Liver (tissue), 8 donors: ENCODE measurements at regions not wholly inside any gene's neighbourhood (a gene's known extent, or its start where the extent isn't known, plus 50 kb on each side); places are given as distances from the start of the nearest gene placed in this dataset.

Source experiments
- DNase-seq: peaks from one replicate; pipeline ENCODE4 v3.0.0-alpha.2; 2017; ENCODE audit warnings: low spot score
- H3K27ac ChIP-seq, 2 donors: one replicate each; pipeline ENCODE4 v1.7.0; 2013; ENCODE audit warnings: inconsistent platforms in 2 of 2, low read length in 2 of 2, control low read depth in 1 of 2, low read depth in 1 of 2, mild to moderate bottlenecking in 1 of 2
- H3K27me3 ChIP-seq, 4 donors: one replicate each; pipeline versions ENCODE4 v1.6.1 to v1.7.0; 2013; ENCODE audit warnings: low read length in 3 of 4, inconsistent platforms in 1 of 4, mild to moderate bottlenecking in 1 of 4, moderate library complexity in 1 of 4; ENCODE audit not compliant: control insufficient read depth in 4 of 4, insufficient read depth in 4 of 4
- H3K36me3 ChIP-seq, 4 donors: one replicate each; pipeline versions ENCODE4 v1.6.1 to v1.7.0; 2013; ENCODE audit warnings: low read length in 3 of 4, mild to moderate bottlenecking in 3 of 4, low read depth in 1 of 4, moderate library complexity in 1 of 4; ENCODE audit not compliant: control insufficient read depth in 4 of 4, insufficient read depth in 3 of 4
- H3K4me1 ChIP-seq, 4 donors: one replicate each; pipeline versions ENCODE4 v1.6.1 to v1.7.0; 2013; ENCODE audit warnings: low read length in 3 of 4, mild to moderate bottlenecking in 3 of 4, moderate library complexity in 1 of 4; ENCODE audit not compliant: control insufficient read depth in 4 of 4, insufficient read depth in 4 of 4
- H3K4me3 ChIP-seq, 3 donors: one replicate each; pipeline versions ENCODE4 v1.6.1 to v1.7.0; 2013; ENCODE audit warnings: low read length in 3 of 3, control low read depth in 1 of 3, low read depth in 1 of 3, mild to moderate bottlenecking in 1 of 3
- H3K9ac ChIP-seq, 2 donors: one replicate each; pipeline ENCODE4 v1.7.0; 2013; ENCODE audit warnings: low read length in 2 of 2, mild to moderate bottlenecking in 2 of 2, moderate library complexity in 2 of 2, control low read depth in 1 of 2, low read depth in 1 of 2
- H3K9me3 ChIP-seq, 4 donors: one replicate each; pipeline versions ENCODE4 v1.6.1 to v1.7.0; 2013; ENCODE audit warnings: low read length in 3 of 4; ENCODE audit not compliant: control insufficient read depth in 4 of 4
- EGR1 ChIP-seq, 2 donors: IDR thresholded peaks; 2 replicates each; pipeline ENCODE4 v1.6.1; 2016 to 2018; ENCODE audit warnings: antibody characterized with exemption in 2 of 2, low read depth in 2 of 2
- FOXA1 ChIP-seq: IDR thresholded peaks from 2 replicates; pipeline ENCODE4 v1.6.1; 2016; ENCODE audit warnings: antibody characterized with exemption
- FOXA2 ChIP-seq: IDR thresholded peaks from 2 replicates; pipeline ENCODE4 v1.6.1; 2016; ENCODE audit warnings: antibody characterized with exemption
- GABPA ChIP-seq, 2 donors: IDR thresholded peaks in 1 of 2; conservative IDR thresholded peaks in 1 of 2; 2 replicates each; pipeline ENCODE4 v1.6.1; 2016; ENCODE audit warnings: antibody characterized with exemption in 2 of 2, mild to moderate bottlenecking in 1 of 2, moderate library complexity in 1 of 2
- HNF4A ChIP-seq, 2 donors: conservative IDR thresholded peaks; 2 replicates each; pipeline ENCODE4 v1.6.1; 2016; ENCODE audit warnings: antibody characterized with exemption in 2 of 2, mild to moderate bottlenecking in 2 of 2
- JUND ChIP-seq, 2 donors: IDR thresholded peaks; 2 replicates each; pipeline ENCODE4 v1.6.1; 2016; ENCODE audit warnings: antibody characterized with exemption in 2 of 2
- MAX ChIP-seq: IDR thresholded peaks from 2 replicates; pipeline ENCODE4 v1.6.1; 2016; ENCODE audit warnings: antibody characterized with exemption
- RAD21 ChIP-seq, 2 donors: IDR thresholded peaks; 2 replicates each; pipeline ENCODE4 v1.6.1; 2016; ENCODE audit warnings: antibody characterized with exemption in 2 of 2, mild to moderate bottlenecking in 2 of 2
- REST ChIP-seq: IDR thresholded peaks from 2 replicates; pipeline ENCODE4 v1.6.1; 2016; ENCODE audit warnings: antibody characterized with exemption, mild to moderate bottlenecking
- SP1 ChIP-seq: IDR thresholded peaks from 2 replicates; pipeline ENCODE4 v1.6.1; 2018; ENCODE audit warnings: antibody characterized with exemption, mild to moderate bottlenecking
- YY1 ChIP-seq: IDR thresholded peaks from 2 replicates; pipeline ENCODE4 v1.6.1; 2016; ENCODE audit warnings: antibody characterized with exemption, mild to moderate bottlenecking
- WGBS: extraction: QIAGEN DNeasy Blood & Tissue Kit; methylation state at CpG from one replicate; pipeline ENCODE4 v1.1.7; 2013; 5-methylcytosine and 5-hydroxymethylcytosine counted together
- TF ChIP-seq, protein P1 (sequence below): fragments of 150-350 bp; IDR thresholded peaks from 2 replicates; pipeline ENCODE4 v1.5.1; 2017; ENCODE audit warnings: improper control_type of control experiment, low read depth, low read length; ENCODE audit not compliant: missing input control
- TF ChIP-seq, protein P2 (sequence below): IDR thresholded peaks from 2 replicates; pipeline ENCODE4 v1.6.1; 2016; ENCODE audit warnings: antibody characterized with exemption
- TF ChIP-seq, protein P3 (sequence below): IDR thresholded peaks from 2 replicates; pipeline ENCODE4 v1.6.1; 2016; ENCODE audit warnings: antibody characterized with exemption
- donor health status: healthy.
- donor health status: healthy.
- donor health status: healthy.
- donor health status: healthy.
- donor health status: healthy.

DNA sequence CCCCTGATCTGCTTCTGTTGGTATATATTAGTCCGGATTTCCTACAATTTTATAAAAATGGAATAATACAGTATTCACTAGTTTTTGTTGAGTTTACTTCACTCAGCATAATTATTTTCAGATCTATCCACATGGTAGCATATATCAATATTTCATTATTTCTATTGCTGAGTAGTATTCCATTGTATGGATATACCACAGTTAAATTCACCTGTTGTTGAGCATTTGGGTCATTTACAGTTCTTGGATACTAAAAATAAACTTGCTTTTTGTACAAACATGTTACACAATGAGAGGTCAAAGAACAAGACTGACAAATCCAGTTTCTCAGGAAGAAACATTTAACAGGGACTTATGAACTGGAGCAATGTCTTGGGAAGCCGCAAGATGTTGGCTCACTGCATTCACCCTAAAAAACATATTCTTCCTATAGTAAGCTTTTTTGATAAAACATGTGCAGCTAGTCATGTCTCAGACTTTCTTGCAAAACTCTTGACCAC is 126.9 kb upstream of the HS3ST2 start:
- TF ChIP-seq GABPA (IDR thresholded peaks at IDR 0.05 in 1 of 2, conservative IDR thresholded peaks at IDR 0.05 in 1 of 2) (no peak), RAD21 (IDR thresholded peaks at IDR 0.05) (no peak), REST (no peak), MAX (no peak)
- no peak overlapping the region for H3K27ac ChIP-seq
- H3K9ac ChIP-seq, result no peak overlapping the region
- peaks cover 0 to 4% (median under 1%) of the 10 kb centered on the region in 4 donors for H3K4me1 ChIP-seq
- DNase-seq, result no peak
- peaks cover 4 to 8% (median 6%) of the 10 kb centered on the region in 4 donors for H3K9me3 ChIP-seq
- H3K36me3 ChIP-seq, result no peaks in the 10 kb centered on the region
- no peak overlapping the region for H3K4me3 ChIP-seq
- no peaks in the 10 kb centered on the region for H3K27me3 ChIP-seq
- WGBS, result 67% methylated on average over 2 of the region's 2 CpGs

DNA sequence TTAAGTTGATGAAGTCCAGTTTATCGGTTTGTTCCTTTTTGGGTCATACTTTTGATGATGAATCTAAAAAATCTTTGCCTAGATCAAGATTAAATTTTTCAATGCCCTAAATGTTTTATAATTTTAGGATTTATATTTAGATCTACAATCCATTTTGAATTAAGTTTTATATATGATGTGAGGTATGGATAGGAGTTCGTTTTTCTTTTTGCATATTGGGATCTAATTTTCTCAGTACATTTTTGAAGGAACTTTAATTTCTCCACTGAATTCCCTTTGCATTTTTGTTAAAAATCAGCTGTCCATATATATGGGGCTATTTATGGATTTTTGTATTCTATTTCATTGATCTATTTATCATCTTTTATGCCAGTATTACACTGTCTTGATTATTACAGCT is 125.5 kb upstream of the HS3ST2 start:
- Histone ChIP-seq H3K4me1 (peaks cover 0 to 4% (median under 1%) of the 10 kb centered on the region in 4 donors), H3K4me3 (no peak overlapping the region), H3K27me3 (no peaks in the 10 kb centered on the region), H3K36me3 (no peaks in the 10 kb centered on the region), H3K9ac (no peak overlapping the region), H3K27ac (no peak overlapping the region), H3K9me3 (peaks cover 4 to 8% (median 6%) of the 10 kb centered on the region in 4 donors)
- WGBS, result 73% methylated on average over 2 of the region's 2 CpGs
- no peak for DNase-seq
- TF ChIP-seq FOXA1, result no peak

DNA sequence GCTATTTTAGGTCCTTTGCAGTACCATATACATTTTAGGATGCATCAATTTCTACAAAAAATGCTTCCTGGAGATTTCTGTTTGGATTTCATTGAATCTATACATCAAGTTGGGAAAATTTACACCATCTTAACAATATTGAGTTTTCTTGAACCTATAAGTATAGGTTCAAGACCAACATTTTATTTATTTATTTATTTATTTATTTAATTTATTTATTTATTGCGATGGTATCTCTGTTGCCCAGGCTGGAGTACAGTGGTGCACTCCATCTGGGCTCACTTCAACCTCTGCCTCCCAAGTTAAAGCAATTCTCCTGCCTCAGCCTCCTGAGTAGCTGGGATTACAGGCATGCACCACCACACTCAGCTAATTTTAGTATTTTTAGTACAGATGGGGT is 125.0 kb upstream of the HS3ST2 start:
- H3K9ac ChIP-seq, result no peak overlapping the region
- peaks cover 0 to 4% (median under 1%) of the 10 kb centered on the region in 4 donors for H3K4me1 ChIP-seq
- no peak for DNase-seq
- peaks cover 4 to 8% (median 6%) of the 10 kb centered on the region in 4 donors for H3K9me3 ChIP-seq
- no peak overlapping the region for H3K4me3 ChIP-seq
- H3K27ac ChIP-seq, result no peak overlapping the region
- 87% methylated on average over 1 of the region's 1 CpG for WGBS
- H3K36me3 ChIP-seq, result no peaks in the 10 kb centered on the region
- TF ChIP-seq EGR1 (IDR thresholded peaks at IDR 0.05; ENCODE audit: low read depth in 2 of 2) (no peak), MAX (no peak), HNF4A (conservative IDR thresholded peaks at IDR 0.05) (no peak), SP1 (no peak), REST (no peak), YY1 (no peak), GABPA (IDR thresholded peaks at IDR 0.05 in 1 of 2, conservative IDR thresholded peaks at IDR 0.05 in 1 of 2) (no peak), FOXA2 (no peak), JUND (IDR thresholded peaks at IDR 0.05) (no peak), FOXA1 (no peak)
- TF ChIP-seq, protein P1, sequence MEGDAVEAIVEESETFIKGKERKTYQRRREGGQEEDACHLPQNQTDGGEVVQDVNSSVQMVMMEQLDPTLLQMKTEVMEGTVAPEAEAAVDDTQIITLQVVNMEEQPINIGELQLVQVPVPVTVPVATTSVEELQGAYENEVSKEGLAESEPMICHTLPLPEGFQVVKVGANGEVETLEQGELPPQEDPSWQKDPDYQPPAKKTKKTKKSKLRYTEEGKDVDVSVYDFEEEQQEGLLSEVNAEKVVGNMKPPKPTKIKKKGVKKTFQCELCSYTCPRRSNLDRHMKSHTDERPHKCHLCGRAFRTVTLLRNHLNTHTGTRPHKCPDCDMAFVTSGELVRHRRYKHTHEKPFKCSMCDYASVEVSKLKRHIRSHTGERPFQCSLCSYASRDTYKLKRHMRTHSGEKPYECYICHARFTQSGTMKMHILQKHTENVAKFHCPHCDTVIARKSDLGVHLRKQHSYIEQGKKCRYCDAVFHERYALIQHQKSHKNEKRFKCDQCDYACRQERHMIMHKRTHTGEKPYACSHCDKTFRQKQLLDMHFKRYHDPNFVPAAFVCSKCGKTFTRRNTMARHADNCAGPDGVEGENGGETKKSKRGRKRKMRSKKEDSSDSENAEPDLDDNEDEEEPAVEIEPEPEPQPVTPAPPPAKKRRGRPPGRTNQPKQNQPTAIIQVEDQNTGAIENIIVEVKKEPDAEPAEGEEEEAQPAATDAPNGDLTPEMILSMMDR, result no peak
- TF ChIP-seq, protein P2, sequence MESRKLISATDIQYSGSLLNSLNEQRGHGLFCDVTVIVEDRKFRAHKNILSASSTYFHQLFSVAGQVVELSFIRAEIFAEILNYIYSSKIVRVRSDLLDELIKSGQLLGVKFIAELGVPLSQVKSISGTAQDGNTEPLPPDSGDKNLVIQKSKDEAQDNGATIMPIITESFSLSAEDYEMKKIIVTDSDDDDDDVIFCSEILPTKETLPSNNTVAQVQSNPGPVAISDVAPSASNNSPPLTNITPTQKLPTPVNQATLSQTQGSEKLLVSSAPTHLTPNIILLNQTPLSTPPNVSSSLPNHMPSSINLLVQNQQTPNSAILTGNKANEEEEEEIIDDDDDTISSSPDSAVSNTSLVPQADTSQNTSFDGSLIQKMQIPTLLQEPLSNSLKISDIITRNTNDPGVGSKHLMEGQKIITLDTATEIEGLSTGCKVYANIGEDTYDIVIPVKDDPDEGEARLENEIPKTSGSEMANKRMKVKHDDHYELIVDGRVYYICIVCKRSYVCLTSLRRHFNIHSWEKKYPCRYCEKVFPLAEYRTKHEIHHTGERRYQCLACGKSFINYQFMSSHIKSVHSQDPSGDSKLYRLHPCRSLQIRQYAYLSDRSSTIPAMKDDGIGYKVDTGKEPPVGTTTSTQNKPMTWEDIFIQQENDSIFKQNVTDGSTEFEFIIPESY, result no peak
- TF ChIP-seq, protein P3, sequence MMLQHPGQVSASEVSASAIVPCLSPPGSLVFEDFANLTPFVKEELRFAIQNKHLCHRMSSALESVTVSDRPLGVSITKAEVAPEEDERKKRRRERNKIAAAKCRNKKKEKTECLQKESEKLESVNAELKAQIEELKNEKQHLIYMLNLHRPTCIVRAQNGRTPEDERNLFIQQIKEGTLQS, result no peak
- no peaks in the 10 kb centered on the region for H3K27me3 ChIP-seq
